Pancreas (tissue), 10 donors: ENCODE measurements at regions not wholly inside any gene's neighbourhood (a gene's known extent, or its start where the extent isn't known, plus 50 kb on each side); places are given as distances from the start of the nearest gene placed in this dataset.

Source experiments
- ATAC-seq, 4 donors: fragments of 200-7000 bp; cut with Tn5 transposase; one replicate each; pipeline versions ENCODE4 v1.8.0 to v1.9.1; 2020; ENCODE audit warnings: mild to moderate bottlenecking in 4 of 4, moderate library complexity in 4 of 4
- DNase-seq, 6 donors: peaks; one replicate each; pipeline ENCODE4 v3.0.0-alpha.2; 2020
- FAIRE-seq: peaks from 2 replicates; lab custom pipeline; 2012; peaks lifted over from hg19 to GRCh38; lab: Jason Lieb, UNC
- H3K27ac ChIP-seq, 4 donors: fragments of 200-600 bp; sonication (generic); 1 replicate in 3 of 4; 2 replicates in 1 of 4; pipeline versions ENCODE4 v1.5.0 to v1.8.0; 2020
- H3K27me3 ChIP-seq, 4 donors: fragments of 200-600 bp; one replicate each; pipeline ENCODE4 v1.8.0; 2021
- H3K36me3 ChIP-seq, 3 donors: fragments of 200-600 bp; sonication (generic) in 1 of 3; one replicate each; pipeline versions ENCODE4 v1.5.0 to v1.8.0; 2020 to 2021
- H3K4me1 ChIP-seq, 3 donors: fragments of 200-600 bp; one replicate each; pipeline ENCODE4 v1.8.0; 2021
- H3K4me3 ChIP-seq, 4 donors: fragments of 200-600 bp; sonication (generic) in 2 of 4; one replicate each; pipeline versions ENCODE4 v1.5.0 to v1.8.0; 2020 to 2021
- H3K9me3 ChIP-seq, 4 donors: fragments of 200-600 bp; one replicate each; pipeline ENCODE4 v1.8.0; 2021
- WGBS, 2 donors: extraction: QIAGEN DNeasy Blood & Tissue Kit; methylation state at CpG; one replicate each; pipeline ENCODE4 v1.1.7; 2013; 5-methylcytosine and 5-hydroxymethylcytosine counted together
- intact Hi-C, 3 donors: fragments of 100-400 bp; cut with DNase I; formaldehyde crosslinking; loops; one replicate each; pipeline versions ENCODE4 v1.11.1 to v1.14.2; 2022
- TF ChIP-seq, protein P1 (sequence below), 4 donors: fragments of 200-600 bp; sonication (generic) in 3 of 4; IDR thresholded peaks; one replicate each; pipeline versions ENCODE4 v1.5.0 to v1.8.0; 2021; ENCODE audit warnings: antibody characterized with exemption in 4 of 4
- donor health status: healthy with polysubstance abuse.
- donor health status: DM: no; HTN: no; CAD: no; lungs with moderate emphysema.
- donor health status: DM: no; HTN: no; CAD: no.
- donor health status: control.
- donor health status: control.
- donor health status: Bipolar disorder and iron deficiency.
- donor health status: DM: yes; HTN: yes; CAD: no.
- donor health status: DM: no; HTN: no; CAD: no.
- donor health status: DM: no; HTN: no; CAD: no.
- donor health status: DM: yes; HTN: yes; CAD: no.

DNA sequence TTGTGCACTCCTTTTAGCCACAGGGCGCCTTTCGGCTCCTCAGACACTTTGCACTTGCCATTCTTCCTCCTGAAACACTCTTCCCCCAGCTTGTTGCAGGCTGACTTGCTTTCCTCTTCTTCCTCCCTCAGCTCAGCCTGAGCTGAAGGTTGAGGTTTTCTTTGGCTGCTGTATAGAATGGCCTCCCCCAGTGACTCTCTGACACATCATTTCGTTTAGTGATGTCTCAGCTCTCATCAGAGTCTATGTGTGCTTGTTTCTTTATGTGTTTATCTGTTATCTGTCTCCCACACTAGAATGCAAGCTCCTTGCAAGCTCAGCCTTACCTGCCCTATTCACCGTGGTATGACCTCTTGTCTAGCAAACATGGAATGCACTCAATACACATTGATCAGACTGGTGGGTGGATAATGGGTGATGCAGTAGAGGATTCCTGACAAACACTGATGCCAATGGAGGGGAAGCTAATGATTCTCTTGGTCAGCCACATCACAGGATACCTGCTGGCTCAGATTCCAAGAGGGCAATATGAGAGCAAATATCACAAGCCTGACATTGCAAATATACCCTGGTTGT is 112.9 kb upstream of the STC2 start:
- 57 to 58% methylated on average over 4 of the region's 4 CpGs for WGBS, 2 donors
- Histone ChIP-seq H3K4me3 (no peak overlapping the region), H3K9me3 (no peaks in the 10 kb centered on the region), H3K4me1 (no peaks in the 10 kb centered on the region), H3K27ac (no peak overlapping the region), H3K27me3 (no peaks in the 10 kb centered on the region), H3K36me3 (no peaks in the 10 kb centered on the region)
- TF ChIP-seq, protein P1, sequence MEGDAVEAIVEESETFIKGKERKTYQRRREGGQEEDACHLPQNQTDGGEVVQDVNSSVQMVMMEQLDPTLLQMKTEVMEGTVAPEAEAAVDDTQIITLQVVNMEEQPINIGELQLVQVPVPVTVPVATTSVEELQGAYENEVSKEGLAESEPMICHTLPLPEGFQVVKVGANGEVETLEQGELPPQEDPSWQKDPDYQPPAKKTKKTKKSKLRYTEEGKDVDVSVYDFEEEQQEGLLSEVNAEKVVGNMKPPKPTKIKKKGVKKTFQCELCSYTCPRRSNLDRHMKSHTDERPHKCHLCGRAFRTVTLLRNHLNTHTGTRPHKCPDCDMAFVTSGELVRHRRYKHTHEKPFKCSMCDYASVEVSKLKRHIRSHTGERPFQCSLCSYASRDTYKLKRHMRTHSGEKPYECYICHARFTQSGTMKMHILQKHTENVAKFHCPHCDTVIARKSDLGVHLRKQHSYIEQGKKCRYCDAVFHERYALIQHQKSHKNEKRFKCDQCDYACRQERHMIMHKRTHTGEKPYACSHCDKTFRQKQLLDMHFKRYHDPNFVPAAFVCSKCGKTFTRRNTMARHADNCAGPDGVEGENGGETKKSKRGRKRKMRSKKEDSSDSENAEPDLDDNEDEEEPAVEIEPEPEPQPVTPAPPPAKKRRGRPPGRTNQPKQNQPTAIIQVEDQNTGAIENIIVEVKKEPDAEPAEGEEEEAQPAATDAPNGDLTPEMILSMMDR (IDR thresholded peaks at IDR 0.05): no peak
- FAIRE-seq (no peak), ATAC-seq (no peak), DNase-seq (no peak)
- intact Hi-C loops: no loop called here

DNA sequence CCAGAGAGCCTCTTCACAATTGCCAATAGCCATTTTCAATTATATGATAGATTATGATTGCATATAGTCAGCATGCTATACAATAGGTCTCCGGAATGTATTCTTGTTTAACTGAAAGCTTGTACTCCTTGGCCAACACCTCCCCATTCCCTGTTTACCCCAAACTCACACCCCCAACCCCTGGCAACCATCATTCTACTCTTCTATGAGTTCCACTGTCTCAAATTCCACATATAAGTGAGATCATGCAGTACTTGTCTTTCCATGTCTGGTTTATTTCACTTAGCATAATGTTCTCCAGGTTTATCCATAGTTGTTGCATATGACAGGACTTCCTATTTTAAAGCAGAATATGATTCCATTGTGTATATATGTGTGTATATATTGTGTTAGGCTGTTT is 110.7 kb upstream of the STC2 start:
- H3K9me3 ChIP-seq: no peaks in the 10 kb centered on the region
- ATAC-seq: no peak
- H3K27ac ChIP-seq: no peak overlapping the region
- no peak for DNase-seq
- no peaks in the 10 kb centered on the region for H3K36me3 ChIP-seq
- TF ChIP-seq, protein P1 (IDR thresholded peaks at IDR 0.05): no peak
- no peak overlapping the region for H3K4me3 ChIP-seq
- intact Hi-C loops: no loop called here
- no peaks in the 10 kb centered on the region for H3K27me3 ChIP-seq
- 80 to 89% methylated on average over 1 of the region's 1 CpG for WGBS, 2 donors
- no peaks in the 10 kb centered on the region for H3K4me1 ChIP-seq
- no peak for FAIRE-seq

DNA sequence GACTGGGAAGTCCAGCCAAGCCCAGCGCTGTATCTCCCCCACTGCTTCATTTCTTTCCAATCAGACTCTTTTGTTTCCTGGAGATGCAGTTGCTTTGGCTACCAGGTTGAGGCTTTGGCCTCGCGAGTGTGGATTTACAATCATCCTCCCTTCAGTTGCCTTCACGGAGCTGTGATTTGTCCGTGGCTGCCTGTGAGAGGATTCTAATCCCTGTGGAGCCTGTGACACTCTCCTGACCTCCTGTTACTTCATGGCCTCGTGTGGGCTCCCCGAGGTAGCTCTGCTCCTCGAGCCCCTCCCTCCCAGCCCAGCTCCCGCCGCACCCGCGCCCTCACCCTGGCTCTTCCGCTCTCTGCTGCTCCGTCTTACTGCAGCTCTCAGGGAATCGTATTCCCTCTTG is 107.2 kb upstream of the STC2 start:
- intact Hi-C loops: no loop called here
- no peak overlapping the region for H3K4me3 ChIP-seq
- 53 to 69% methylated on average over 15 of the region's 15 CpGs for WGBS, 2 donors
- TF ChIP-seq, protein P1 (IDR thresholded peaks at IDR 0.05): no peak
- no peak for DNase-seq
- no peak overlapping the region for H3K27ac ChIP-seq
- no peak for FAIRE-seq
- no peaks in the 10 kb centered on the region for H3K36me3 ChIP-seq
- ATAC-seq: no peak
- no peaks in the 10 kb centered on the region for H3K9me3 ChIP-seq
- H3K27me3 ChIP-seq: no peaks in the 10 kb centered on the region
- no peaks in the 10 kb centered on the region for H3K4me1 ChIP-seq

DNA sequence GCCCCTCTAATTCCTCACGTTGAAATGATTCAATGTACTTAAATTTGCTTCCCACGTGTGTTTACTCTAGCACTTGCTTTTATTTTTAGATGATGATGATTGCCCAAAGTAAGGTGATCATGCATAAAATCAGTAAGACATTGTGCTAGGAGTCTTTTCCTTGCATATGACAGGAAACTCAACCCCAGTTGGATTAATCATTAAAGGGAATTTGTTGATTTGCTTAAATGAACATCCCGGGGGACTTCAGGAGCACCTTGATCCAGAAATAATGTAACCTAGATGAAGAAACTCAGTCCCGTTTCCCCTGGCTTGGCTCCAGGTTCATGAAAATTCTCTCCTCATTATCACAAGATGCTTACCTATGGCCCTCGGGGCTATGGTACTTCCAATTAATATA is 106.1 kb upstream of the STC2 start:
- TF ChIP-seq, protein P1 (IDR thresholded peaks at IDR 0.05): no peak
- no peak for FAIRE-seq
- Histone ChIP-seq H3K27ac (no peak overlapping the region), H3K4me3 (no peak overlapping the region), H3K9me3 (no peaks in the 10 kb centered on the region), H3K36me3 (no peaks in the 10 kb centered on the region), H3K4me1 (no peaks in the 10 kb centered on the region), H3K27me3 (no peaks in the 10 kb centered on the region)
- intact Hi-C loops: no loop called here
- no peak for DNase-seq
- 51 to 58% methylated on average over 5 of the region's 5 CpGs for WGBS, 2 donors
- ATAC-seq: no peak

DNA sequence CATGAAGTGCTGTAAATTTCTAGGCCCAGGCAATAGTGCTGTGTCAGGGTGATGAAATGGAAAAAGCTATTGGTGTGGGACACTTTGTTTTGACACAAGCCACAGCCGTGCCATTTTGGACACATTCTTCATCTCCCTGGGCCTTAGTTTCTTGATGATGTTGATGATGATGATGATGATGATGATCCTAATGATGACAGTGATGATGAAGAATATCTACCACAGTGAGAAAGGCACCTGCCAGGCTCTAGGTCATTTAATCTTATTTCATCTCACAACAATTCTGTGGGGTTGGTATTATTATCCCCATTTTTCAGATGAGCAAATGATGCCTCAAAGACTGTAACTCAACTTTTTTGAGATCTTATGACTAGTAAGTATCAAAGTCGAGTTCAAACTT is 102.2 kb upstream of the STC2 start:
- WGBS, 2 donors: 64% methylated on average over 2 of the region's 2 CpGs
- H3K27me3 ChIP-seq: no peaks in the 10 kb centered on the region
- DNase-seq: no peak
- intact Hi-C loops: no loop called here
- FAIRE-seq: no peak
- no peak overlapping the region for H3K4me3 ChIP-seq
- no peak overlapping the region for H3K27ac ChIP-seq
- no peaks in the 10 kb centered on the region for H3K9me3 ChIP-seq
- no peak for ATAC-seq
- no peaks in the 10 kb centered on the region for H3K36me3 ChIP-seq
- TF ChIP-seq, protein P1 (IDR thresholded peaks at IDR 0.05): no peak
- H3K4me1 ChIP-seq: no peaks in the 10 kb centered on the region
